Panc1 (cell line): ENCODE measurements at regions not wholly inside any gene's neighbourhood (a gene's known extent, or its start where the extent isn't known, plus 50 kb on each side); places are given as distances from the start of the nearest gene placed in this dataset.

Experiments
- ATAC-seq: fragments of 200-7000 bp; cut with Tn5 transposase; 2 replicates; pipeline ENCODE4 v1.9.1; 2020; ENCODE audit warnings: mild to moderate bottlenecking, moderate library complexity
- BruUV-seq: library from RNA; stranded (reverse); fragments of 400-500 nt; replicated peaks from 2 replicates; lab custom pipeline; 2021; lab: Mats Ljungman, UMichigan
- CTCF ChIA-PET: fragments of 300-600 bp; sonication (Branson Sonifier 250); formaldehyde crosslinking; loops from one replicate; lab custom pipeline; 2022; ENCODE audit warnings: antibody characterized with exemption; lab: Charles Lee
- POLR2A ChIA-PET: fragments of 300-600 bp; sonication (Branson Sonifier 250); formaldehyde crosslinking; loops from one replicate; lab custom pipeline; 2022; ENCODE audit warnings: antibody characterized with exemption; lab: Charles Lee
- DNase-seq: peaks from one replicate; pipeline ENCODE4 v3.0.0-alpha.2; 2010; ENCODE audit warnings: low read depth, low spot score
- H3K27ac ChIP-seq: 2 replicates; pipeline ENCODE4 v1.5.1; 2011; ENCODE audit warnings: mild to moderate bottlenecking, low read length, inconsistent platforms
- H3K27me3 ChIP-seq: fragments of 200-500 bp; sonication (Bioruptor generic); 2 replicates; pipeline ENCODE4 v1.6.0; 2014; ENCODE audit warnings: low read length, inconsistent platforms; ENCODE audit not compliant: control insufficient read depth, insufficient read depth
- H3K36me3 ChIP-seq: fragments of 200-500 bp; sonication (Bioruptor generic); 2 replicates; pipeline ENCODE4 v1.5.1; 2014; ENCODE audit warnings: inconsistent platforms, mild to moderate bottlenecking, low read length, moderate library complexity; ENCODE audit not compliant: control insufficient read depth, insufficient read depth
- H3K4me1 ChIP-seq: 2 replicates; pipeline ENCODE4 v1.5.1; 2011; ENCODE audit warnings: inconsistent platforms, mild to moderate bottlenecking, low read length, moderate library complexity; ENCODE audit not compliant: control insufficient read depth, insufficient read depth
- H3K4me3 ChIP-seq, 2 experiments: 2 replicates each; pipeline ENCODE4 v1.5.1; 2011 to 2012; ENCODE audit warnings: low read depth in 2 of 2, low read length in 2 of 2, mild to moderate bottlenecking in 2 of 2, inconsistent platforms in 1 of 2, moderate library complexity in 1 of 2
- H3K9me3 ChIP-seq: fragments of 200-500 bp; sonication (Bioruptor generic); 2 replicates; pipeline ENCODE4 v1.5.1; 2014; ENCODE audit warnings: low read depth, mild to moderate bottlenecking, inconsistent platforms, low read length, moderate library complexity; ENCODE audit not compliant: control insufficient read depth, insufficient read depth
- POLR2AphosphoS5 ChIP-seq: IDR thresholded peaks from 2 replicates; pipeline ENCODE4 v1.6.1; 2012; ENCODE audit warnings: mild to moderate bottlenecking, low read depth, low read length, moderate library complexity
- SIN3A ChIP-seq: IDR thresholded peaks from 2 replicates; pipeline ENCODE4 v1.6.1; 2012; ENCODE audit warnings: low read depth, mild to moderate bottlenecking, low read length, moderate library complexity, borderline replicate concordance; ENCODE audit not compliant: insufficient read depth
- TCF7L2 ChIP-seq: IDR thresholded peaks from 2 replicates; pipeline ENCODE4 v1.6.1; 2011; ENCODE audit warnings: mild to moderate bottlenecking, low read depth, low read length, inconsistent platforms
- in situ Hi-C: cut with HindIII; loops from 2 replicates; pipeline ENCODE4 v1.10.0; 2016; ENCODE audit warnings: low sequenced_read_pairs, low pct_unique_long_range_greater_than_20kb
- intact Hi-C: fragments of 100-400 bp; cut with micrococcal nuclease; formaldehyde crosslinking; loops from one replicate; pipeline ENCODE4 v1.10.0; 2022; ENCODE audit not compliant: unreplicated experiment
- TF ChIP-seq, protein P1 (sequence below): fragments of 450-650 bp; IDR thresholded peaks from 2 replicates; pipeline ENCODE4 v1.5.1; 2017; ENCODE audit warnings: mild to moderate bottlenecking
- TF ChIP-seq, protein P2 (sequence below), 2 experiments: IDR thresholded peaks; 2 replicates each; pipeline ENCODE4 v1.6.1; 2011 to 2012; ENCODE audit warnings: low read depth in 2 of 2, control low read depth in 1 of 2, low read length in 1 of 2, mild to moderate bottlenecking in 1 of 2, moderate library complexity in 1 of 2; ENCODE audit not compliant: insufficient read depth in 1 of 2

DNA sequence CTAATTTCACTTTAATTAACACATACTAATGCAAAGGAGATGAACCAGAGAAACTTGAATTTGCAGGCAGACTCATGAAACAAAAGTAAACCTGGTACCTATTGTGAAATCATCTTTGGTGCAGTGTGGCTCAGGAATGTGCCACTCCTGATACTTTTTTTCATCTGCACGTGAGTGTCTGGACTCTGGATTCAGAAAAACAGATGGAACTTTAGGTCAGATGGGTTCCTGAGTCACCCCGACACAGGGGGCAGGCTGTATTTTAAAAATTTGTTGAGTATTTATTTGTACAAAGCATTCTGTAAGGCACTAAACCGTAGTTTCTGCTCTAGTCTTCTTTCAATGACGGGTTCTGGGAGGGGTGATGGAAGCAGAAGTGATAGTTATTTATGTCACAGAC is 52.2 kb upstream of the TUT7 start:
- CTCF ChIA-PET, result no interaction called here
- intact Hi-C loops, result no loop called here
- in situ Hi-C loops, result no loop called here
- no peaks in the 10 kb centered on the region for H3K36me3 ChIP-seq
- ATAC-seq (no peak), DNase-seq (no peak)
- POLR2A ChIA-PET, result no interaction called here
- no peaks in the 10 kb centered on the region for H3K9me3 ChIP-seq
- peaks cover 2% of the 10 kb centered on the region; the same call in 1 of the 2 replicates for H3K27me3 ChIP-seq
- no TSS peak for BruUV-seq
- TF ChIP-seq, protein P1, sequence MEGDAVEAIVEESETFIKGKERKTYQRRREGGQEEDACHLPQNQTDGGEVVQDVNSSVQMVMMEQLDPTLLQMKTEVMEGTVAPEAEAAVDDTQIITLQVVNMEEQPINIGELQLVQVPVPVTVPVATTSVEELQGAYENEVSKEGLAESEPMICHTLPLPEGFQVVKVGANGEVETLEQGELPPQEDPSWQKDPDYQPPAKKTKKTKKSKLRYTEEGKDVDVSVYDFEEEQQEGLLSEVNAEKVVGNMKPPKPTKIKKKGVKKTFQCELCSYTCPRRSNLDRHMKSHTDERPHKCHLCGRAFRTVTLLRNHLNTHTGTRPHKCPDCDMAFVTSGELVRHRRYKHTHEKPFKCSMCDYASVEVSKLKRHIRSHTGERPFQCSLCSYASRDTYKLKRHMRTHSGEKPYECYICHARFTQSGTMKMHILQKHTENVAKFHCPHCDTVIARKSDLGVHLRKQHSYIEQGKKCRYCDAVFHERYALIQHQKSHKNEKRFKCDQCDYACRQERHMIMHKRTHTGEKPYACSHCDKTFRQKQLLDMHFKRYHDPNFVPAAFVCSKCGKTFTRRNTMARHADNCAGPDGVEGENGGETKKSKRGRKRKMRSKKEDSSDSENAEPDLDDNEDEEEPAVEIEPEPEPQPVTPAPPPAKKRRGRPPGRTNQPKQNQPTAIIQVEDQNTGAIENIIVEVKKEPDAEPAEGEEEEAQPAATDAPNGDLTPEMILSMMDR, result no peak
- TF ChIP-seq TCF7L2 (no peak), SIN3A (no peak), POLR2AphosphoS5 (no peak)
- TF ChIP-seq, protein P2, sequence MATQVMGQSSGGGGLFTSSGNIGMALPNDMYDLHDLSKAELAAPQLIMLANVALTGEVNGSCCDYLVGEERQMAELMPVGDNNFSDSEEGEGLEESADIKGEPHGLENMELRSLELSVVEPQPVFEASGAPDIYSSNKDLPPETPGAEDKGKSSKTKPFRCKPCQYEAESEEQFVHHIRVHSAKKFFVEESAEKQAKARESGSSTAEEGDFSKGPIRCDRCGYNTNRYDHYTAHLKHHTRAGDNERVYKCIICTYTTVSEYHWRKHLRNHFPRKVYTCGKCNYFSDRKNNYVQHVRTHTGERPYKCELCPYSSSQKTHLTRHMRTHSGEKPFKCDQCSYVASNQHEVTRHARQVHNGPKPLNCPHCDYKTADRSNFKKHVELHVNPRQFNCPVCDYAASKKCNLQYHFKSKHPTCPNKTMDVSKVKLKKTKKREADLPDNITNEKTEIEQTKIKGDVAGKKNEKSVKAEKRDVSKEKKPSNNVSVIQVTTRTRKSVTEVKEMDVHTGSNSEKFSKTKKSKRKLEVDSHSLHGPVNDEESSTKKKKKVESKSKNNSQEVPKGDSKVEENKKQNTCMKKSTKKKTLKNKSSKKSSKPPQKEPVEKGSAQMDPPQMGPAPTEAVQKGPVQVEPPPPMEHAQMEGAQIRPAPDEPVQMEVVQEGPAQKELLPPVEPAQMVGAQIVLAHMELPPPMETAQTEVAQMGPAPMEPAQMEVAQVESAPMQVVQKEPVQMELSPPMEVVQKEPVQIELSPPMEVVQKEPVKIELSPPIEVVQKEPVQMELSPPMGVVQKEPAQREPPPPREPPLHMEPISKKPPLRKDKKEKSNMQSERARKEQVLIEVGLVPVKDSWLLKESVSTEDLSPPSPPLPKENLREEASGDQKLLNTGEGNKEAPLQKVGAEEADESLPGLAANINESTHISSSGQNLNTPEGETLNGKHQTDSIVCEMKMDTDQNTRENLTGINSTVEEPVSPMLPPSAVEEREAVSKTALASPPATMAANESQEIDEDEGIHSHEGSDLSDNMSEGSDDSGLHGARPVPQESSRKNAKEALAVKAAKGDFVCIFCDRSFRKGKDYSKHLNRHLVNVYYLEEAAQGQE (IDR thresholded peaks at IDR 0.05; ENCODE audit: insufficient read depth in 1 of 2, low read depth in 2 of 2, low read length in 1 of 2), result no peak
- no peak overlapping the region for H3K27ac ChIP-seq
- no peak overlapping the region for H3K4me3 ChIP-seq
- no peaks in the 10 kb centered on the region for H3K4me1 ChIP-seq

DNA sequence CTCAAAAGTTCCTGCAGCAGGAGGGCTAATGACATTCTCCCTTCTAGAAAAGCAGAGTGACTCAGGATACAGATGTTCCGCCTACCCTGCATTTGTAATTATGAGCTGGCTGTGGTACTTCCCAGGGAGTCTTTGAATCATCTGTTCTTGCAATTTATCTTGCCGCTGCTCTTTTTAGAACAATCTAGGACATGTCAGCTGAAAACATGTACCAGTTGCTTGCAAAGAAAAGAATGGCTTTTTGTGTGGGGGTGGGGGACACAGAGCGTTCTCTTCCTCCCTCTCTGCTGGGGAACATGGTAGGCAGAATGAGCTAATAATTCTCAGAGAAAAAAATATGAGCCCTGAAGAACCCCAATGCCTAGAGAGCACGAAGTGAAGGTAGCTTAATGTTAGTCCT is 51.7 kb upstream of the TUT7 start:
- no peak overlapping the region for H3K4me3 ChIP-seq
- in situ Hi-C loops, result no loop called here
- ChIA-PET CTCF (no interaction called here), POLR2A (no interaction called here)
- DNase-seq, result peak; percentile 25
- peak; percentile 38; the same call in 1 of the 2 replicates for ATAC-seq
- no peaks in the 10 kb centered on the region for H3K9me3 ChIP-seq
- peaks cover 2% of the 10 kb centered on the region; the same call in 1 of the 2 replicates for H3K27me3 ChIP-seq
- H3K4me1 ChIP-seq, result no peaks in the 10 kb centered on the region
- H3K36me3 ChIP-seq, result no peaks in the 10 kb centered on the region
- no peak for TF ChIP-seq POLR2AphosphoS5
- TF ChIP-seq, protein P1, result no peak
- no peak for TF ChIP-seq TCF7L2
- TF ChIP-seq SIN3A, result no peak
- TF ChIP-seq, protein P2 (IDR thresholded peaks at IDR 0.05; ENCODE audit: insufficient read depth in 1 of 2, low read depth in 2 of 2, low read length in 1 of 2), result no peak
- no TSS peak for BruUV-seq
- no peak overlapping the region for H3K27ac ChIP-seq
- intact Hi-C loops, result no loop called here
